Muscle layer of colon (tissue), 2 donors: ENCODE measurements at regions not wholly inside any gene's neighbourhood (a gene's known extent, or its start where the extent isn't known, plus 50 kb on each side); places are given as distances from the start of the nearest gene placed in this dataset.

Experiments
- H3K27ac ChIP-seq: one replicate; pipeline ENCODE4 v1.7.0; 2013; ENCODE audit warnings: low read depth, mild to moderate bottlenecking, low read length, moderate library complexity
- H3K27me3 ChIP-seq, 2 donors: one replicate each; pipeline ENCODE4 v1.7.0; 2013; ENCODE audit warnings: low read length in 2 of 2, mild to moderate bottlenecking in 2 of 2; ENCODE audit not compliant: insufficient read depth in 2 of 2, control insufficient read depth in 1 of 2
- H3K36me3 ChIP-seq: one replicate; pipeline ENCODE4 v1.7.0; 2013; ENCODE audit warnings: mild to moderate bottlenecking, low read length; ENCODE audit not compliant: insufficient read depth
- H3K4me1 ChIP-seq: one replicate; pipeline ENCODE4 v1.7.0; 2013; ENCODE audit warnings: mild to moderate bottlenecking, low read length; ENCODE audit not compliant: insufficient read depth
- H3K4me3 ChIP-seq, 2 donors: one replicate each; pipeline ENCODE4 v1.7.0; 2013; ENCODE audit warnings: low read length in 2 of 2, low read depth in 1 of 2, mild to moderate bottlenecking in 1 of 2, moderate library complexity in 1 of 2
- H3K9ac ChIP-seq: one replicate; pipeline ENCODE4 v1.7.0; 2013; ENCODE audit warnings: low read length
- H3K9me3 ChIP-seq: one replicate; pipeline ENCODE4 v1.7.0; 2013; ENCODE audit warnings: mild to moderate bottlenecking, low read length
- donor health status: abdominal sarcoma.
- donor health status: Adenocarcinoma of cecum.

GRCh38 chr11:42620796-42621195 is 691.0 kb upstream of the API5 start:
- Histone ChIP-seq H3K4me1 (no peaks in the 10 kb centered on the region), H3K36me3 (no peaks in the 10 kb centered on the region), H3K4me3 (no peak overlapping the region), H3K27me3 (no peaks in the 10 kb centered on the region), H3K9ac (no peak overlapping the region), H3K27ac (no peak overlapping the region), H3K9me3 (no peaks in the 10 kb centered on the region)

GRCh38 chr11:42625757-42626665 is 685.8 kb upstream of the API5 start:
- Histone ChIP-seq H3K27me3 (no peaks in the 10 kb centered on the region), H3K4me3 (no peak overlapping the region), H3K27ac (no peak overlapping the region), H3K4me1 (no peaks in the 10 kb centered on the region), H3K36me3 (no peaks in the 10 kb centered on the region), H3K9me3 (no peaks in the 10 kb centered on the region), H3K9ac (no peak overlapping the region)

- H3K36me3 ChIP-seq = no peaks in the 10 kb centered on the region
- no peaks in the 10 kb centered on the region for H3K4me1 ChIP-seq
- H3K9me3 ChIP-seq = no peaks in the 10 kb centered on the region
- H3K4me3 ChIP-seq = no peak overlapping the region
- H3K9ac ChIP-seq = no peak overlapping the region
- no peaks in the 10 kb centered on the region for H3K27me3 ChIP-seq
- H3K27ac ChIP-seq = no peak overlapping the region
Observed at GRCh38 chr11:42631220-42631843, 680.5 kb upstream of the API5 start.

- no peak overlapping the region for H3K4me3 ChIP-seq
- H3K27ac ChIP-seq = no peak overlapping the region
- no peaks in the 10 kb centered on the region for H3K36me3 ChIP-seq
- no peak overlapping the region for H3K9ac ChIP-seq
- no peaks in the 10 kb centered on the region for H3K9me3 ChIP-seq
- H3K27me3 ChIP-seq = no peaks in the 10 kb centered on the region
- no peaks in the 10 kb centered on the region for H3K4me1 ChIP-seq
Observed at GRCh38 chr11:42646959-42647358, 664.8 kb upstream of the API5 start.

GRCh38 chr11:42647993-42648392 is 663.8 kb upstream of the API5 start:
- Histone ChIP-seq H3K4me1 (no peaks in the 10 kb centered on the region), H3K4me3 (no peak overlapping the region), H3K36me3 (no peaks in the 10 kb centered on the region), H3K27me3 (no peaks in the 10 kb centered on the region), H3K27ac (no peak overlapping the region), H3K9me3 (no peaks in the 10 kb centered on the region), H3K9ac (no peak overlapping the region)

GRCh38 chr11:42651621-42652020 is 660.2 kb upstream of the API5 start:
- Histone ChIP-seq H3K4me1 (no peaks in the 10 kb centered on the region), H3K9me3 (no peaks in the 10 kb centered on the region), H3K27me3 (no peaks in the 10 kb centered on the region), H3K36me3 (no peaks in the 10 kb centered on the region), H3K4me3 (no peak overlapping the region), H3K9ac (no peak overlapping the region), H3K27ac (no peak overlapping the region)

- H3K27ac ChIP-seq = no peak overlapping the region
- H3K4me1 ChIP-seq = no peaks in the 10 kb centered on the region
- no peaks in the 10 kb centered on the region for H3K27me3 ChIP-seq
- no peaks in the 10 kb centered on the region for H3K9me3 ChIP-seq
- H3K9ac ChIP-seq = no peak overlapping the region
- H3K4me3 ChIP-seq = no peak overlapping the region
- no peaks in the 10 kb centered on the region for H3K36me3 ChIP-seq
Observed at GRCh38 chr11:42657169-42657568, 654.6 kb upstream of the API5 start.

GRCh38 chr11:42661942-42662341 is 649.9 kb upstream of the API5 start:
- no peaks in the 10 kb centered on the region for H3K9me3 ChIP-seq
- no peak overlapping the region for H3K27ac ChIP-seq
- H3K4me3 ChIP-seq = no peak overlapping the region
- no peaks in the 10 kb centered on the region for H3K36me3 ChIP-seq
- no peaks in the 10 kb centered on the region for H3K4me1 ChIP-seq
- no peaks in the 10 kb centered on the region for H3K27me3 ChIP-seq
- H3K9ac ChIP-seq = no peak overlapping the region

GRCh38 chr11:42669248-42669976 is 642.4 kb upstream of the API5 start:
- Histone ChIP-seq H3K27ac (no peak overlapping the region), H3K27me3 (no peaks in the 10 kb centered on the region), H3K36me3 (no peaks in the 10 kb centered on the region), H3K4me1 (no peaks in the 10 kb centered on the region), H3K9ac (no peak overlapping the region), H3K9me3 (no peaks in the 10 kb centered on the region), H3K4me3 (no peak overlapping the region)

- no peak overlapping the region for H3K4me3 ChIP-seq
- no peak overlapping the region for H3K9ac ChIP-seq
- no peaks in the 10 kb centered on the region for H3K27me3 ChIP-seq
- H3K4me1 ChIP-seq = no peaks in the 10 kb centered on the region
- no peak overlapping the region for H3K27ac ChIP-seq
- H3K9me3 ChIP-seq = no peaks in the 10 kb centered on the region
- no peaks in the 10 kb centered on the region for H3K36me3 ChIP-seq
Observed at GRCh38 chr11:42674436-42674835, 637.4 kb upstream of the API5 start.

GRCh38 chr11:42707541-42707940 is 604.3 kb upstream of the API5 start:
- no peaks in the 10 kb centered on the region for H3K9me3 ChIP-seq
- no peak overlapping the region for H3K27ac ChIP-seq
- no peaks in the 10 kb centered on the region for H3K27me3 ChIP-seq
- no peaks in the 10 kb centered on the region for H3K36me3 ChIP-seq
- no peak overlapping the region for H3K9ac ChIP-seq
- H3K4me3 ChIP-seq = no peak overlapping the region
- H3K4me1 ChIP-seq = no peaks in the 10 kb centered on the region
